ENCODE measurements at regions not wholly inside any gene's neighbourhood (a gene's known extent, or its start where the extent isn't known, plus 50 kb on each side); places are given as distances from the start of the nearest gene placed in this dataset.

GRCh38 chr13:64936879-64937278, 2293.3 kb downstream of the PCDH9 start:
- peak; percentile 74 for ATAC-seq

More at GRCh38 chr13:64936879-64937278, 2293.3 kb downstream of the PCDH9 start:
- TF ChIP-seq POU6F1 (CRISPR knock-in tag; IDR thresholded peaks at IDR 0.05; ENCODE audit: borderline replicate concordance, low read depth) = no peak
- TF ChIP-seq OSR1 (CRISPR knock-in tag; IDR thresholded peaks at IDR 0.05) = no peak
- TF ChIP-seq TOX (CRISPR knock-in tag; IDR thresholded peaks at IDR 0.05; ENCODE audit: borderline replicate concordance) = 0 out of 2 replicates have a peak, but pooled peaks have one; percentile 38
- TF ChIP-seq ZFP30 (CRISPR knock-in tag; IDR thresholded peaks at IDR 0.05) = no peak
- 0 out of 2 replicates have a peak, but pooled peaks have one; percentile 31 for TF ChIP-seq CSRNP3 (CRISPR knock-in tag; IDR thresholded peaks at IDR 0.05)
- TF ChIP-seq PATZ1 (CRISPR knock-in tag; IDR thresholded peaks at IDR 0.05; ENCODE audit: borderline replicate concordance) = no peak
- TF ChIP-seq ESRRG (CRISPR knock-in tag; IDR thresholded peaks at IDR 0.05) = peak; percentile 75; the same call in 1 of the 2 replicates
- no peak for TF ChIP-seq RARB (CRISPR knock-in tag; IDR thresholded peaks at IDR 0.05)
- peak; percentile 94 for TF ChIP-seq TSHZ2 (CRISPR knock-in tag; IDR thresholded peaks at IDR 0.05)
- no peak for TF ChIP-seq ZNF565 (CRISPR knock-in tag; conservative IDR thresholded peaks at IDR 0.05; ENCODE audit: low read depth)
- TF ChIP-seq SNAI2 (CRISPR knock-in tag; IDR thresholded peaks at IDR 0.05) = 0 out of 2 replicates have a peak, but pooled peaks have one; percentile 42
- TF ChIP-seq ARNTL (CRISPR knock-in tag; IDR thresholded peaks at IDR 0.05; ENCODE audit: borderline replicate concordance, low read depth) = no peak
- no peak for TF ChIP-seq PPARA (CRISPR knock-in tag; IDR thresholded peaks at IDR 0.05; ENCODE audit: borderline replicate concordance)
- TF ChIP-seq ISL1 (CRISPR knock-in tag; IDR thresholded peaks at IDR 0.05) = peak; percentile 89
- TF ChIP-seq CREB5 (CRISPR knock-in tag; IDR thresholded peaks at IDR 0.05; ENCODE audit: low read depth) = no peak
- TF ChIP-seq TCF4 (CRISPR knock-in tag; IDR thresholded peaks at IDR 0.05; ENCODE audit: borderline replicate concordance) = peak; percentile 90
- 0 out of 2 replicates have a peak, but pooled peaks have one; percentile 85 for TF ChIP-seq GLIS3 (CRISPR knock-in tag; IDR thresholded peaks at IDR 0.05)
- peak; percentile 59; the same call in 1 of the 2 replicates for TF ChIP-seq CSDC2 (CRISPR knock-in tag; IDR thresholded peaks at IDR 0.05)
- no peak for TF ChIP-seq ZFP3 (CRISPR knock-in tag; IDR thresholded peaks at IDR 0.05)
- TF ChIP-seq ZNF8 (CRISPR knock-in tag; IDR thresholded peaks at IDR 0.05) = no peak
- no peak for TF ChIP-seq ZNF70 (CRISPR knock-in tag; IDR thresholded peaks at IDR 0.05)
- TF ChIP-seq ZC3H10 (CRISPR knock-in tag; IDR thresholded peaks at IDR 0.05) = peak; percentile 41; the same call in 1 of the 2 replicates
- no peak for TF ChIP-seq BACH2 (CRISPR knock-in tag; IDR thresholded peaks at IDR 0.05; ENCODE audit: borderline replicate concordance)
